SKM-1 treated with dmso at 0.1 percent for 144 hours (cell line): ENCODE measurements at regions not wholly inside any gene's neighbourhood (a gene's known extent, or its start where the extent isn't known, plus 50 kb on each side); places are given as distances from the start of the nearest gene placed in this dataset.
"Not testable (repeated sequence)": the region's sequence is repeated elsewhere in the genome, so short reads cannot be mapped to it uniquely, and the experiment has no call there.

Experiments used
- DNase-seq: peaks from one replicate; lab custom pipeline; 2025; ENCODE audit not compliant: unreplicated experiment; lab: John Stamatoyannopoulos, UW

- not testable (repeated sequence) for DNase-seq
These were observed 703.3 kb downstream of the TTLL7 start for GRCh38 chr1:83295594-83295993.

- not testable (repeated sequence) for DNase-seq
These were observed 711.5 kb downstream of the TTLL7 start for GRCh38 chr1:83287391-83287790.

- not testable (repeated sequence) for DNase-seq
These were observed 724.3 kb downstream of the TTLL7 start for GRCh38 chr1:83274656-83275055.

- DNase-seq: not testable (repeated sequence)
These were observed 726.4 kb downstream of the TTLL7 start for GRCh38 chr1:83272484-83272883.

- not testable (repeated sequence) for DNase-seq
These were observed 727.1 kb downstream of the TTLL7 start for GRCh38 chr1:83271834-83272233.

- DNase-seq: not testable (repeated sequence)
These were observed 728.1 kb downstream of the TTLL7 start for GRCh38 chr1:83270801-83271200.

- DNase-seq: not testable (repeated sequence)
These were observed 735.1 kb downstream of the TTLL7 start for GRCh38 chr1:83263808-83264207.

- not testable (repeated sequence) for DNase-seq
These were observed 747.2 kb downstream of the TTLL7 start for GRCh38 chr1:83251687-83252086.

- DNase-seq: not testable (repeated sequence)
These were observed 752.2 kb downstream of the TTLL7 start for GRCh38 chr1:83246780-83247179.

- not testable (repeated sequence) for DNase-seq
These were observed 754.1 kb downstream of the TTLL7 start for GRCh38 chr1:83244832-83245231.

- not testable (repeated sequence) for DNase-seq
These were observed 759.4 kb downstream of the TTLL7 start for GRCh38 chr1:83239568-83239967.

GRCh38 chr1:83238654-83239053 is 760.3 kb downstream of the TTLL7 start:
- DNase-seq: not testable (repeated sequence)

- not testable (repeated sequence) for DNase-seq
These were observed 779.1 kb downstream of the TTLL7 start for GRCh38 chr1:83219788-83220187.

- DNase-seq: not testable (repeated sequence)
These were observed 780.8 kb downstream of the TTLL7 start for GRCh38 chr1:83218036-83218716.

- DNase-seq: not testable (repeated sequence)
These were observed 784.6 kb downstream of the TTLL7 start for GRCh38 chr1:83214317-83214716.

- not testable (repeated sequence) for DNase-seq
These were observed 785.3 kb downstream of the TTLL7 start for GRCh38 chr1:83213648-83214047.

GRCh38 chr1:83212033-83212432 is 786.9 kb downstream of the TTLL7 start:
- not testable (repeated sequence) for DNase-seq

GRCh38 chr1:83208540-83208939 is 790.4 kb downstream of the TTLL7 start:
- not testable (repeated sequence) for DNase-seq

- not testable (repeated sequence) for DNase-seq
These were observed 804.3 kb downstream of the TTLL7 start for GRCh38 chr1:83194610-83195009.

- not testable (repeated sequence) for DNase-seq
These were observed 816.8 kb downstream of the TTLL7 start for GRCh38 chr1:83182033-83182728.

GRCh38 chr1:83180621-83181020 is 818.3 kb downstream of the TTLL7 start:
- DNase-seq: not testable (repeated sequence)

GRCh38 chr1:83167634-83168033 is 831.3 kb downstream of the TTLL7 start:
- DNase-seq: not testable (repeated sequence)
